ENCODE measurements at regions not wholly inside any gene's neighbourhood (a gene's known extent, or its start where the extent isn't known, plus 50 kb on each side); places are given as distances from the start of the nearest gene placed in this dataset.
"Not testable (repeated sequence)": the region's sequence is repeated elsewhere in the genome, so short reads cannot be mapped to it uniquely, and the experiment has no call there.

- no peak for DNase-seq (ENCODE audit: low read depth)
- H3K4me3 ChIP-seq (replicated peaks; ENCODE audit: low read depth, low read length), result no peak overlapping the region
- TF ChIP-seq, protein P1, sequence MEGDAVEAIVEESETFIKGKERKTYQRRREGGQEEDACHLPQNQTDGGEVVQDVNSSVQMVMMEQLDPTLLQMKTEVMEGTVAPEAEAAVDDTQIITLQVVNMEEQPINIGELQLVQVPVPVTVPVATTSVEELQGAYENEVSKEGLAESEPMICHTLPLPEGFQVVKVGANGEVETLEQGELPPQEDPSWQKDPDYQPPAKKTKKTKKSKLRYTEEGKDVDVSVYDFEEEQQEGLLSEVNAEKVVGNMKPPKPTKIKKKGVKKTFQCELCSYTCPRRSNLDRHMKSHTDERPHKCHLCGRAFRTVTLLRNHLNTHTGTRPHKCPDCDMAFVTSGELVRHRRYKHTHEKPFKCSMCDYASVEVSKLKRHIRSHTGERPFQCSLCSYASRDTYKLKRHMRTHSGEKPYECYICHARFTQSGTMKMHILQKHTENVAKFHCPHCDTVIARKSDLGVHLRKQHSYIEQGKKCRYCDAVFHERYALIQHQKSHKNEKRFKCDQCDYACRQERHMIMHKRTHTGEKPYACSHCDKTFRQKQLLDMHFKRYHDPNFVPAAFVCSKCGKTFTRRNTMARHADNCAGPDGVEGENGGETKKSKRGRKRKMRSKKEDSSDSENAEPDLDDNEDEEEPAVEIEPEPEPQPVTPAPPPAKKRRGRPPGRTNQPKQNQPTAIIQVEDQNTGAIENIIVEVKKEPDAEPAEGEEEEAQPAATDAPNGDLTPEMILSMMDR (IDR thresholded peaks at IDR 0.05; ENCODE audit: low read length, missing control alignments), result no peak
Measured at GRCh38 chr4:110412354-110413065, 63.4 kb upstream of the ENPEP start.

DNA sequence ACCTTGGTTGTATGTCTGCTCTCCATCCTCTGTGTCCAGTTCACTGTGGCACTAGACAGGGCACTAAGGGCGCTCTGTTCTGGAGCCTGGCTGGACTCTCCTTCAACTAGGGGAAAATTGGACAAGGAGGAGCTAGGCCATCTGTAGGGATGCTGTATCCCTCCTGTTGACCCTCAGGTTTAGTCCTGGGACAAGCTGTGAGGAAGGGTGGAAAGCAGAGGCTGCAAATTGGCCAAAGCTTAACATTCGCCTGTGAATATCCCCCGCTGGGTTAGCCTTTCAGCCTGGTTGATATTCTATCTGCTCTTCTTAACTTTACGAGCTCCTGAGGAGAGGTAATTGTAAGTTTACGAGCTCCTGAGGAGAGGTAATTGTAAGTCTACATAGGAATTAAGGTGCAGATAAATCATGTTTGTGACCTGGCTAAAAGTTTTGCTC is 64.4 kb upstream of the ENPEP start:
- DNase-seq (ENCODE audit: low read depth), result no peak
- no peak overlapping the region for H3K4me3 ChIP-seq (replicated peaks; ENCODE audit: low read depth, low read length)
- TF ChIP-seq, protein P1 (IDR thresholded peaks at IDR 0.05; ENCODE audit: low read length, missing control alignments), result no peak

DNA sequence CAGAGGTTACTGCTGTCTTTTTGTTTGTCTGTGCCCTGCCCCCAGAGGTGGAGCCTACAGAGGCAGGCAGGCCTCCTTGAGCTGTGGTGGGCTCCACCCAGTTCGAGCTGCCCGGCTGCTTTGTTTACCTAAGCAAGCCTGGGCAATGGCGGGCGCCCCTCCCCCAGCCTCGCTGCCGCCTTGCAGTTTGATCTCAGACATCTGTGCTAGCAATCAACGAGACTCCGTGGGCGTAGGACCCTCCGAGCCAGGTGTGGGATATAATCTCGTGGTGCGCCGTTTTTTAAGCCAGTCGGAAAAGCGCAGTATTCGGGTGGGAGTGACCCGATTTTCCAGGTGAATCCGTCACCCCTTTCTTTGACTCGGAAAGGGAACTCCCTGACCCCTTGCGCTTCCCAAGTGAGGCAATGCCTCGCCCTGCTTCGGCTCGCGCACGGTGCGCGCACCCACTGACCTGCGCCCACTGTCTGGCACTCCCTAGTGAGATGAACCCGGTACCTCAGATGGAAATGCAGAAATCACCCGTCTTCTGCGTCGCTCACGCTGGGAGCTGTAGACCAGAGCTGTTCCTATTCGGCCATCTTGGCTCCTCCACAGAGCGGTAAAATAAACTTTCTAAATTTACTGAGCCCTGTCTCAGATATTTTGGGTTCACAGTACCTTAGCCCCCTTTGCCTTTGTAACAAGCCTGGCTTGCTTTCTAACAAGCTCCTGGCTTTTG is 64.9 kb upstream of the ENPEP start:
- not testable (repeated sequence) for H3K4me3 ChIP-seq (replicated peaks; ENCODE audit: low read depth, low read length); DNase-seq (ENCODE audit: low read depth)

GRCh38 chr4:110400086-110400485 is 75.9 kb upstream of the ENPEP start:
- TF ChIP-seq, protein P1 (IDR thresholded peaks at IDR 0.05; ENCODE audit: low read length, missing control alignments), result no peak
- no peak overlapping the region for H3K4me3 ChIP-seq (replicated peaks; ENCODE audit: low read depth, low read length)
- no peak for DNase-seq (ENCODE audit: low read depth)

- H3K4me3 ChIP-seq (replicated peaks; ENCODE audit: low read depth, low read length); DNase-seq (ENCODE audit: low read depth): not testable (repeated sequence)
Measured at GRCh38 chr4:110399046-110399445, 76.9 kb upstream of the ENPEP start.

DNA sequence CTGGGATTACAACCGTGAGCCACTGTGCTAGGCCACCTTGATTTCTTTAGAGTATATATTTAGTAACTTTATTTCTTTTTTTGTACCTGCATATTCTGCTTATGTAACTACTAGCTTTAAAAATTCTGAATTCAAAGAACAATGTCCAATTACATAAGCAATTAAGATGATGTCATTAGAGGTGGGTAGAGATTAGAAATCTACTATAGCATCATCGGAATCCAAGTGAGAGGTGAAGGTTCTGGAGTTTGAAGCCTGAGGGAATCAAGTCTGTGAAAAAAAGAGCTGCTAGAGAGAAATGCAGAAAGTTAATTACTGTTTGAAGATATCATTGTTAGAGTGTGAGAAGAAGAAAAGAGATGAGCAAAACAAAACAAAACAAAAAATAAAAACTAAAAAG is 79.0 kb upstream of the ENPEP start:
- H3K4me3 ChIP-seq (replicated peaks; ENCODE audit: low read depth, low read length), result no peak overlapping the region
- no peak for DNase-seq (ENCODE audit: low read depth)
- TF ChIP-seq, protein P1 (IDR thresholded peaks at IDR 0.05; ENCODE audit: low read length, missing control alignments), result no peak

GRCh38 chr4:110395421-110395820 is 80.5 kb upstream of the ENPEP start:
- no peak overlapping the region for H3K4me3 ChIP-seq (replicated peaks; ENCODE audit: low read depth, low read length)
- DNase-seq (ENCODE audit: low read depth), result no peak
- TF ChIP-seq, protein P1 (IDR thresholded peaks at IDR 0.05; ENCODE audit: low read length, missing control alignments), result no peak

- H3K4me3 ChIP-seq (replicated peaks; ENCODE audit: low read depth, low read length), result no peak overlapping the region
- TF ChIP-seq, protein P1 (IDR thresholded peaks at IDR 0.05; ENCODE audit: low read length, missing control alignments), result no peak
- DNase-seq (ENCODE audit: low read depth), result no peak
Measured at GRCh38 chr4:110394871-110395270, 81.1 kb upstream of the ENPEP start.
